CD14-positive monocyte (primary cell): ENCODE measurements at regions not wholly inside any gene's neighbourhood (a gene's known extent, or its start where the extent isn't known, plus 50 kb on each side); places are given as distances from the start of the nearest gene placed in this dataset.

Experiments used
- DNase-seq, 3 donors: peaks; one replicate each; pipeline ENCODE4 v3.0.0-alpha.2; 2011 to 2022
- H2AFZ ChIP-seq: 2 replicates; pipeline ENCODE4 v1.6.0; 2012; ENCODE audit warnings: mild to moderate bottlenecking, low read depth, low read length, inconsistent platforms; ENCODE audit not compliant: insufficient read depth, poor library complexity, severe bottlenecking
- H3K27ac ChIP-seq, 2 donors: 1 replicate in 1 of 2; 2 replicates in 1 of 2; pipeline ENCODE4 v1.5.1; 2012 to 2013; ENCODE audit warnings: low read length in 2 of 2, control low read depth in 1 of 2, inconsistent platforms in 1 of 2, low read depth in 1 of 2, mild to moderate bottlenecking in 1 of 2
- H3K27me3 ChIP-seq, 2 donors: one replicate each; pipeline versions ENCODE4 v1.6.0 to v1.6.1; 2011 to 2013; ENCODE audit warnings: low read length in 2 of 2; ENCODE audit not compliant: control insufficient read depth in 2 of 2, insufficient read depth in 2 of 2
- H3K36me3 ChIP-seq, 2 donors: replicated peaks in 1 of 2; 1 replicate in 1 of 2; 2 replicates in 1 of 2; pipeline versions ENCODE4 v1.5.1 to v1.6.1; 2012 to 2013; ENCODE audit warnings: low read length in 2 of 2, control low read depth in 1 of 2, inconsistent platforms in 1 of 2, mild to moderate bottlenecking in 1 of 2; ENCODE audit not compliant: insufficient read depth in 2 of 2, control insufficient read depth in 1 of 2
- H3K4me1 ChIP-seq, 2 donors: 1 replicate in 1 of 2; 2 replicates in 1 of 2; pipeline versions ENCODE4 v1.5.1 to v1.6.1; 2012 to 2013; ENCODE audit warnings: low read length in 2 of 2, control low read depth in 1 of 2, inconsistent platforms in 1 of 2, mild to moderate bottlenecking in 1 of 2, moderate library complexity in 1 of 2; ENCODE audit not compliant: insufficient read depth in 2 of 2, control insufficient read depth in 1 of 2
- H3K4me2 ChIP-seq: replicated peaks from 2 replicates; pipeline ENCODE3; 2012; ENCODE audit warnings: low read length, moderate library complexity, mild to moderate bottlenecking; ENCODE audit not compliant: poor library complexity, severe bottlenecking; ENCODE audit errors: extremely low read depth
- H3K4me3 ChIP-seq, 3 experiments: fragments of 200-600 bp in 1 of 3; sonication (generic) in 1 of 3; replicated peaks in 1 of 3; 1 replicate in 2 of 3; 2 replicates in 1 of 3; pipeline ENCODE4 v1.5.1; 2011 to 2013; ENCODE audit warnings: low read length in 3 of 3, mild to moderate bottlenecking in 3 of 3, control low read depth in 2 of 3, low read depth in 2 of 3, inconsistent platforms in 1 of 3, moderate library complexity in 1 of 3
- H3K79me2 ChIP-seq: 2 replicates; pipeline ENCODE4 v1.6.0; 2012; ENCODE audit warnings: mild to moderate bottlenecking, control low read depth, inconsistent platforms, low read length, moderate library complexity; ENCODE audit not compliant: insufficient read depth
- H3K9ac ChIP-seq: 2 replicates; pipeline ENCODE4 v1.6.0; 2017; ENCODE audit warnings: low read length, mild to moderate bottlenecking; ENCODE audit not compliant: insufficient read depth, poor library complexity, severe bottlenecking
- H3K9me3 ChIP-seq, 2 donors: replicated peaks in 1 of 2; 1 replicate in 1 of 2; 2 replicates in 1 of 2; pipeline versions ENCODE4 v1.5.1 to v1.6.1; 2012 to 2013; ENCODE audit warnings: low read length in 2 of 2, control low read depth in 1 of 2; ENCODE audit not compliant: control insufficient read depth in 1 of 2, insufficient read depth in 1 of 2
- H4K20me1 ChIP-seq: 2 replicates; pipeline ENCODE4 v1.6.0; 2012; ENCODE audit warnings: mild to moderate bottlenecking, low read length, control low read depth, moderate library complexity; ENCODE audit not compliant: insufficient read depth
- H3K27ac Mint-ChIP-seq, 7 donors: one replicate each; pipeline ENCODE4 v1.8.0; 2020; ENCODE audit warnings: mild to moderate bottlenecking in 7 of 7, mixed read lengths in 7 of 7, moderate library complexity in 6 of 7, inconsistent platforms in 2 of 7
- H3K27me3 Mint-ChIP-seq, 3 donors: one replicate each; pipeline ENCODE4 v1.8.0; 2021 to 2022; ENCODE audit warnings: low read depth in 3 of 3, mild to moderate bottlenecking in 3 of 3, mixed read lengths in 3 of 3, moderate library complexity in 3 of 3, inconsistent platforms in 1 of 3
- H3K36me3 Mint-ChIP-seq, 2 donors: one replicate each; pipeline ENCODE4 v1.8.0; 2020; ENCODE audit warnings: mixed read lengths in 2 of 2, inconsistent platforms in 1 of 2, mild to moderate bottlenecking in 1 of 2
- H3K4me1 Mint-ChIP-seq: one replicate; pipeline ENCODE4 v1.8.0; 2020; ENCODE audit warnings: mild to moderate bottlenecking, mixed read lengths
- H3K4me3 Mint-ChIP-seq, 2 donors: one replicate each; pipeline ENCODE4 v1.8.0; 2020; ENCODE audit warnings: mild to moderate bottlenecking in 2 of 2, mixed read lengths in 2 of 2, moderate library complexity in 1 of 2
- H3K9me3 Mint-ChIP-seq, 7 donors: one replicate each; pipeline ENCODE4 v1.8.0; 2020 to 2022; ENCODE audit warnings: mixed read lengths in 7 of 7, mild to moderate bottlenecking in 6 of 7, moderate library complexity in 6 of 7, inconsistent platforms in 2 of 7
- CTCF ChIP-seq: fragments of 200-600 bp; IDR thresholded peaks from one replicate; pipeline ENCODE4 v1.8.0; 2022; ENCODE audit warnings: antibody characterized with exemption, mild to moderate bottlenecking
- WGBS: methylation state at CpG from one replicate; pipeline ENCODE4 v1.1.5; 2013; ENCODE audit warnings: missing lambda C conversion rate; ENCODE audit not compliant: insufficient coverage; 5-methylcytosine and 5-hydroxymethylcytosine counted together
- intact Hi-C, 2 donors: fragments of 100-400 bp; cut with micrococcal nuclease; formaldehyde crosslinking; loops; one replicate each; pipeline versions ENCODE4 v1.15.0 to v1.15.1; 2023

GRCh38 chr17:45708707-45709290 lies 75.3 kb upstream of the CRHR1 start:
- H2AFZ ChIP-seq = no peak overlapping the region
- H3K4me2 ChIP-seq = no peak overlapping the region
- H3K36me3 ChIP-seq = no peaks in the 10 kb centered on the region
- 84% methylated on average over 4 of the region's 5 CpGs for WGBS
- H3K4me3 Mint-ChIP-seq = no peak overlapping the region
- no peak overlapping the region for H3K27ac Mint-ChIP-seq
- H3K27ac ChIP-seq = no peak overlapping the region
- no peaks in the 10 kb centered on the region for H3K9me3 Mint-ChIP-seq
- no peaks in the 10 kb centered on the region for H3K79me2 ChIP-seq
- no peaks in the 10 kb centered on the region for H3K36me3 Mint-ChIP-seq
- no peaks in the 10 kb centered on the region for H4K20me1 ChIP-seq
- peaks cover 15 to 24% (median 17%) of the 10 kb centered on the region in 3 donors for H3K27me3 Mint-ChIP-seq
- no peak overlapping the region for H3K9ac ChIP-seq
- no peak for DNase-seq
- no peaks in the 10 kb centered on the region for H3K9me3 ChIP-seq
- no peaks in the 10 kb centered on the region for H3K27me3 ChIP-seq
- intact Hi-C loops = no loop called here
- H3K4me1 ChIP-seq = no peaks in the 10 kb centered on the region
- no peak overlapping the region for H3K4me3 ChIP-seq
- H3K4me1 Mint-ChIP-seq = no peaks in the 10 kb centered on the region
- TF ChIP-seq CTCF = no peak

- H2AFZ ChIP-seq = no peak overlapping the region
- no peak overlapping the region for H3K9ac ChIP-seq
- intact Hi-C loops = no loop called here
- no peak for DNase-seq
- Mint-ChIP-seq H3K27ac (no peak overlapping the region), H3K4me3 (no peak overlapping the region), H3K27me3 (peaks cover 15 to 24% (median 16%) of the 10 kb centered on the region in 3 donors), H3K9me3 (no peaks in the 10 kb centered on the region), H3K4me1 (no peaks in the 10 kb centered on the region), H3K36me3 (no peaks in the 10 kb centered on the region)
- no peaks in the 10 kb centered on the region for H4K20me1 ChIP-seq
- WGBS = 84% methylated on average over 6 of the region's 6 CpGs
- no peak overlapping the region for H3K27ac ChIP-seq
- TF ChIP-seq CTCF = no peak
- H3K36me3 ChIP-seq = no peaks in the 10 kb centered on the region
- no peak overlapping the region for H3K4me3 ChIP-seq
- H3K4me1 ChIP-seq = no peaks in the 10 kb centered on the region
- no peak overlapping the region for H3K4me2 ChIP-seq
- no peaks in the 10 kb centered on the region for H3K27me3 ChIP-seq
- H3K79me2 ChIP-seq = no peaks in the 10 kb centered on the region
- no peaks in the 10 kb centered on the region for H3K9me3 ChIP-seq
Observed at GRCh38 chr17:45709728-45710288, 74.3 kb upstream of the CRHR1 start.
